H9 (cell line): ENCODE measurements at regions not wholly inside any gene's neighbourhood (a gene's known extent, or its start where the extent isn't known, plus 50 kb on each side); places are given as distances from the start of the nearest gene placed in this dataset.

ENCODE experiments used
- DNase-seq: peaks from one replicate; pipeline ENCODE4 v3.0.0-alpha.2; 2017
- H2AFZ ChIP-seq: one replicate; pipeline ENCODE4 v1.6.1; 2013; ENCODE audit warnings: mild to moderate bottlenecking, low read length, control low read depth, moderate library complexity
- H2AK5ac ChIP-seq: 2 replicates; pipeline ENCODE4 v1.6.1; 2013; ENCODE audit warnings: low read length, control low read depth, mixed read lengths; ENCODE audit not compliant: insufficient read length
- H2BK120ac ChIP-seq: one replicate; pipeline ENCODE4 v1.6.1; 2013; ENCODE audit warnings: low read depth, mild to moderate bottlenecking, low read length, control low read depth, inconsistent platforms; ENCODE audit not compliant: poor library complexity, severe bottlenecking
- H2BK12ac ChIP-seq: 2 replicates; pipeline ENCODE4 v1.6.1; 2013; ENCODE audit warnings: low read length, control low read depth, mixed read lengths, low read depth; ENCODE audit not compliant: insufficient read length
- H2BK15ac ChIP-seq: 2 replicates; pipeline ENCODE4 v1.6.1; 2013; ENCODE audit warnings: low read depth, low read length, control low read depth
- H2BK20ac ChIP-seq: one replicate; pipeline ENCODE4 v1.6.1; 2013; ENCODE audit warnings: low read depth, mild to moderate bottlenecking, low read length, control low read depth, inconsistent platforms; ENCODE audit not compliant: poor library complexity, severe bottlenecking
- H2BK5ac ChIP-seq: 2 replicates; pipeline ENCODE4 v1.6.1; 2013; ENCODE audit warnings: low read length, control low read depth, mixed read lengths; ENCODE audit not compliant: insufficient read length
- H3K14ac ChIP-seq: 2 replicates; pipeline ENCODE4 v1.6.1; 2013; ENCODE audit warnings: low read length, control low read depth; ENCODE audit not compliant: insufficient read depth
- H3K18ac ChIP-seq: 2 replicates; pipeline ENCODE4 v1.6.1; 2013; ENCODE audit warnings: low read depth, mild to moderate bottlenecking, mixed read lengths, low read length, control low read depth; ENCODE audit not compliant: insufficient read length
- H3K23ac ChIP-seq: 2 replicates; pipeline ENCODE4 v1.6.1; 2013; ENCODE audit warnings: low read length, control low read depth, mixed read lengths, low read depth; ENCODE audit not compliant: insufficient read length
- H3K23me2 ChIP-seq: 2 replicates; pipeline ENCODE4 v1.6.1; 2013; ENCODE audit warnings: low read depth, mild to moderate bottlenecking, mixed read lengths, low read length, control low read depth; ENCODE audit not compliant: insufficient read length, poor library complexity, severe bottlenecking
- H3K27ac ChIP-seq: 2 replicates; pipeline ENCODE4 v1.5.1; 2013; ENCODE audit warnings: low read length, control low read depth, mixed read lengths, low read depth; ENCODE audit not compliant: insufficient read length
- H3K27me3 ChIP-seq: 2 replicates; pipeline ENCODE4 v1.6.1; 2013; ENCODE audit warnings: low read length, control low read depth, inconsistent platforms; ENCODE audit not compliant: insufficient read depth
- H3K4ac ChIP-seq: 2 replicates; pipeline ENCODE4 v1.6.1; 2013; ENCODE audit warnings: low read depth, mild to moderate bottlenecking, control low read depth, inconsistent platforms, low read length, moderate library complexity
- H3K4me1 ChIP-seq: 2 replicates; pipeline ENCODE4 v1.6.1; 2013; ENCODE audit warnings: low read length, control low read depth, inconsistent platforms; ENCODE audit not compliant: insufficient read depth
- H3K4me2 ChIP-seq: 2 replicates; pipeline ENCODE4 v1.6.1; 2013; ENCODE audit warnings: low read length, control low read depth, mixed read lengths; ENCODE audit not compliant: insufficient read length, insufficient read depth
- H3K56ac ChIP-seq: 2 replicates; pipeline ENCODE4 v1.6.1; 2013; ENCODE audit warnings: low read depth, mild to moderate bottlenecking, mixed read lengths, low read length, control low read depth; ENCODE audit not compliant: insufficient read length
- H3K79me1 ChIP-seq: 2 replicates; pipeline ENCODE4 v1.6.1; 2013; ENCODE audit warnings: low read depth, mild to moderate bottlenecking, moderate library complexity, low read length, control low read depth, inconsistent platforms; ENCODE audit not compliant: insufficient read depth, poor library complexity, severe bottlenecking
- H3K79me2 ChIP-seq: 2 replicates; pipeline ENCODE4 v1.6.1; 2013; ENCODE audit warnings: low read length, control low read depth, inconsistent platforms; ENCODE audit not compliant: insufficient read depth
- H3K9ac ChIP-seq: 2 replicates; pipeline ENCODE4 v1.6.1; 2013; ENCODE audit warnings: low read length, control low read depth, mixed read lengths; ENCODE audit not compliant: insufficient read length; ENCODE audit errors: extremely low read depth
- H3K9me3 ChIP-seq: one replicate; pipeline ENCODE4 v1.6.1; 2013; ENCODE audit warnings: low read depth, low read length, inconsistent platforms; ENCODE audit not compliant: control insufficient read depth
- H3T11ph ChIP-seq: one replicate; pipeline ENCODE4 v1.6.1; 2013; ENCODE audit warnings: mild to moderate bottlenecking, low read length, control low read depth, inconsistent platforms
- H4K20me1 ChIP-seq: one replicate; pipeline ENCODE4 v1.6.1; 2013; ENCODE audit not compliant: control insufficient read depth, insufficient read length, insufficient read depth
- H4K5ac ChIP-seq: 2 replicates; pipeline ENCODE4 v1.6.1; 2013; ENCODE audit warnings: low read depth, mild to moderate bottlenecking, mixed read lengths, low read length, control low read depth; ENCODE audit not compliant: insufficient read length
- H4K8ac ChIP-seq: replicated peaks from 2 replicates; pipeline ENCODE4 v1.6.1; 2013; ENCODE audit warnings: low read length, control low read depth, mixed read lengths, low read depth; ENCODE audit not compliant: insufficient read length
- H4K91ac ChIP-seq: 2 replicates; pipeline ENCODE4 v1.6.1; 2013; ENCODE audit warnings: low read depth, mild to moderate bottlenecking, moderate library complexity, mixed read lengths, low read length, control low read depth; ENCODE audit not compliant: insufficient read length
- H3K27ac Mint-ChIP-seq, 3 experiments: 2 replicates in 2 of 3; 3 replicates in 1 of 3; pipeline ENCODE4 v1.8.0; 2020 to 2021; ENCODE audit warnings: mixed read lengths in 3 of 3, mild to moderate bottlenecking in 1 of 3, moderate library complexity in 1 of 3
- H3K27me3 Mint-ChIP-seq: 2 replicates; pipeline ENCODE4 v1.8.0; 2021; ENCODE audit warnings: low read depth, mild to moderate bottlenecking, moderate library complexity, mixed read lengths
- H3K36me3 Mint-ChIP-seq, 3 experiments: 2 replicates in 2 of 3; 3 replicates in 1 of 3; pipeline ENCODE4 v1.8.0; 2020 to 2021; ENCODE audit warnings: low read depth in 3 of 3, mixed read lengths in 3 of 3; ENCODE audit not compliant: insufficient read depth in 1 of 3
- H3K4me1 Mint-ChIP-seq, 2 experiments: 2 replicates each; pipeline ENCODE4 v1.8.0; 2020; ENCODE audit warnings: mixed read lengths in 2 of 2
- H3K4me3 Mint-ChIP-seq, 2 experiments: 2 replicates in 1 of 2; 3 replicates in 1 of 2; pipeline ENCODE4 v1.8.0; 2020 to 2021; ENCODE audit warnings: mild to moderate bottlenecking in 2 of 2, mixed read lengths in 2 of 2, moderate library complexity in 1 of 2
- H3K9me3 Mint-ChIP-seq, 2 experiments: 2 replicates in 1 of 2; 3 replicates in 1 of 2; pipeline ENCODE4 v1.8.0; 2020; ENCODE audit warnings: mild to moderate bottlenecking in 2 of 2, mixed read lengths in 2 of 2, moderate library complexity in 1 of 2
- CTCF ChIP-seq: fragments of 200-600 bp; sonication (generic); conservative IDR thresholded peaks from 3 replicates; pipeline ENCODE4 v1.8.0; 2021; ENCODE audit warnings: antibody characterized with exemption, mild to moderate bottlenecking
- WGBS: extraction: QIAGEN DNeasy Blood & Tissue Kit; methylation state at CpG from one replicate; pipeline ENCODE4 v1.1.7; 2013; ENCODE audit warnings: missing lambda C conversion rate, low lambda C conversion rate, mixed read lengths; ENCODE audit not compliant: insufficient read length; ENCODE audit errors: extremely low coverage; 5-methylcytosine and 5-hydroxymethylcytosine counted together

- no peak overlapping the region for H3K56ac ChIP-seq
- H3K23me2 ChIP-seq, result no peaks in the 10 kb centered on the region
- no peak overlapping the region for H4K5ac ChIP-seq
- H3K79me2 ChIP-seq, result no peaks in the 10 kb centered on the region
- no peak overlapping the region for H3K4me2 ChIP-seq
- DNase-seq, result no peak
- H3K27me3 ChIP-seq, result no peaks in the 10 kb centered on the region
- H3K4me1 Mint-ChIP-seq, result no peaks in the 10 kb centered on the region
- no peak overlapping the region for H2AK5ac ChIP-seq
- no peak overlapping the region for H3K18ac ChIP-seq
- H2BK15ac ChIP-seq, result no peak overlapping the region
- no peak overlapping the region for H3K27ac ChIP-seq
- no peak overlapping the region for H4K91ac ChIP-seq
- H3K27ac Mint-ChIP-seq, result no peak overlapping the region
- no peaks in the 10 kb centered on the region for H3K79me1 ChIP-seq
- no peak overlapping the region for H2BK20ac ChIP-seq
- no peaks in the 10 kb centered on the region; the same call in 1 of the 2 replicates for H3K27me3 Mint-ChIP-seq
- no peak overlapping the region for H2AFZ ChIP-seq
- no peaks in the 10 kb centered on the region for H4K20me1 ChIP-seq
- H2BK5ac ChIP-seq, result no peak overlapping the region
- H3K4me1 ChIP-seq, result no peaks in the 10 kb centered on the region
- H3K9me3 Mint-ChIP-seq, result no peaks in the 10 kb centered on the region
- H3K9ac ChIP-seq, result no peak overlapping the region
- no CpG with 5 or more reads among the region's 1 CpG for WGBS
- H3T11ph ChIP-seq, result no peak overlapping the region
- H2BK120ac ChIP-seq, result no peak overlapping the region
- H3K23ac ChIP-seq, result no peak overlapping the region
- H4K8ac ChIP-seq, result no peak overlapping the region
- H3K14ac ChIP-seq, result no peak overlapping the region
- no peaks in the 10 kb centered on the region for H3K9me3 ChIP-seq
- no peak overlapping the region for H3K4ac ChIP-seq
- no peak overlapping the region for H3K4me3 Mint-ChIP-seq
- no peak overlapping the region for H2BK12ac ChIP-seq
- no peak for TF ChIP-seq CTCF
- no peaks in the 10 kb centered on the region for H3K36me3 Mint-ChIP-seq
Measured at GRCh38 chr5:168096525-168096924, 194.9 kb upstream of the WWC1 start.
